SK-N-SH treated with all-trans-retinoic acid at 6 μM for 48 hours (cell line): ENCODE measurements at regions not wholly inside any gene's neighbourhood (a gene's known extent, or its start where the extent isn't known, plus 50 kb on each side); places are given as distances from the start of the nearest gene placed in this dataset.
A peak's percentile ranks its signal among the peaks of the same experiment; 100 is the strongest.

ENCODE experiments used
- ATAC-seq: fragments of 200-7000 bp; cut with Tn5 transposase; 3 replicates; pipeline ENCODE4 v1.9.1; 2020; ENCODE audit warnings: mild to moderate bottlenecking, moderate library complexity
- ARNTL ChIP-seq: fragments of 450-650 bp; formaldehyde crosslinking; IDR thresholded peaks from 2 replicates; pipeline ENCODE4 v1.5.0; 2020; ENCODE audit warnings: low read depth, mild to moderate bottlenecking, moderate library complexity, borderline replicate concordance
- CSDC2 ChIP-seq: fragments of 250-450 bp; sonication (Bioruptor Pico); IDR thresholded peaks from 2 replicates; pipeline ENCODE4 v1.5.0; 2020; ENCODE audit warnings: mild to moderate bottlenecking, moderate library complexity
- CSRNP3 ChIP-seq: fragments of 250-450 bp; sonication (Bioruptor Pico); IDR thresholded peaks from 2 replicates; pipeline ENCODE4 v1.5.1; 2021; ENCODE audit warnings: mild to moderate bottlenecking, moderate library complexity
- ESRRG ChIP-seq: fragments of 250-450 bp; sonication (Bioruptor Pico); IDR thresholded peaks from 2 replicates; pipeline ENCODE4 v1.6.1; 2021; ENCODE audit warnings: mild to moderate bottlenecking
- GLIS3 ChIP-seq: fragments of 250-450 bp; sonication (Bioruptor Pico); IDR thresholded peaks from 2 replicates; pipeline ENCODE4 v1.5.0; 2020; ENCODE audit warnings: mild to moderate bottlenecking, moderate library complexity
- OSR1 ChIP-seq: fragments of 250-450 bp; sonication (Bioruptor Pico); IDR thresholded peaks from 2 replicates; pipeline ENCODE4 v1.8.0; 2022; ENCODE audit warnings: moderate library complexity, mild to moderate bottlenecking, inconsistent platforms
- PATZ1 ChIP-seq: fragments of 250-450 bp; sonication (Bioruptor Pico); IDR thresholded peaks from 2 replicates; pipeline ENCODE4 v1.8.0; 2020; ENCODE audit warnings: mild to moderate bottlenecking, moderate library complexity, borderline replicate concordance
- POU6F1 ChIP-seq: fragments of 250-450 bp; sonication (Bioruptor Pico); IDR thresholded peaks from 2 replicates; pipeline ENCODE4 v1.8.0; 2021; ENCODE audit warnings: low read depth, mild to moderate bottlenecking, moderate library complexity, borderline replicate concordance
- PPARA ChIP-seq: fragments of 250-450 bp; sonication (Bioruptor Pico); IDR thresholded peaks from 2 replicates; pipeline ENCODE4 v1.5.0; 2020; ENCODE audit warnings: mild to moderate bottlenecking, borderline replicate concordance
- RARB ChIP-seq: fragments of 250-450 bp; sonication (Bioruptor Pico); IDR thresholded peaks from 2 replicates; pipeline ENCODE4 v1.8.0; 2021; ENCODE audit warnings: mild to moderate bottlenecking, moderate library complexity
- SNAI2 ChIP-seq: fragments of 250-450 bp; sonication (Bioruptor Pico); IDR thresholded peaks from 2 replicates; pipeline ENCODE4 v1.5.0; 2020; ENCODE audit warnings: mild to moderate bottlenecking, moderate library complexity
- TCF4 ChIP-seq: fragments of 250-450 bp; sonication (Bioruptor Pico); IDR thresholded peaks from 2 replicates; pipeline ENCODE4 v1.8.0; 2021; ENCODE audit warnings: mild to moderate bottlenecking, moderate library complexity, borderline replicate concordance
- TOX ChIP-seq: fragments of 250-450 bp; sonication (Bioruptor Pico); IDR thresholded peaks from 2 replicates; pipeline ENCODE4 v1.8.0; 2021; ENCODE audit warnings: mild to moderate bottlenecking, moderate library complexity, borderline replicate concordance
- TSHZ2 ChIP-seq: fragments of 250-450 bp; sonication (Bioruptor Pico); IDR thresholded peaks from 2 replicates; pipeline ENCODE4 v1.5.0; 2020; ENCODE audit warnings: mild to moderate bottlenecking, moderate library complexity
- ZC3H10 ChIP-seq: fragments of 250-450 bp; sonication (Bioruptor Pico); IDR thresholded peaks from 2 replicates; pipeline ENCODE4 v1.5.1; 2021; ENCODE audit warnings: mild to moderate bottlenecking, moderate library complexity
- ZFP3 ChIP-seq: fragments of 250-450 bp; sonication (Bioruptor Pico); IDR thresholded peaks from 2 replicates; pipeline ENCODE4 v1.5.0; 2020; ENCODE audit warnings: mild to moderate bottlenecking, moderate library complexity
- ZFP30 ChIP-seq: fragments of 450-650 bp; formaldehyde crosslinking; IDR thresholded peaks from 2 replicates; pipeline ENCODE4 v1.5.0; 2022; ENCODE audit warnings: mild to moderate bottlenecking, moderate library complexity
- ZNF565 ChIP-seq: fragments of 450-650 bp; formaldehyde crosslinking; conservative IDR thresholded peaks from 2 replicates; pipeline ENCODE4 v1.5.0; 2020; ENCODE audit warnings: low read depth, mild to moderate bottlenecking, moderate library complexity
- ZNF8 ChIP-seq: fragments of 450-650 bp; formaldehyde crosslinking; IDR thresholded peaks from 2 replicates; pipeline ENCODE4 v1.5.0; 2020; ENCODE audit warnings: mild to moderate bottlenecking, moderate library complexity

- no peak for TF ChIP-seq RARB
- TF ChIP-seq ZNF8, result no peak
- no peak for TF ChIP-seq ZNF565 (CRISPR knock-in tag)
Observed at GRCh38 chr6:20302168-20302567, 89.9 kb upstream of the MBOAT1 start (continued).

- ATAC-seq, result peak; percentile 40; the same call in 1 of the 3 replicates
- no peak for TF ChIP-seq TOX (CRISPR knock-in tag)
- no peak for TF ChIP-seq PATZ1 (CRISPR knock-in tag)
- no peak for TF ChIP-seq ARNTL (CRISPR knock-in tag)
- no peak for TF ChIP-seq CSDC2 (CRISPR knock-in tag)
- TF ChIP-seq TSHZ2 (CRISPR knock-in tag), result no peak
- TF ChIP-seq OSR1 (CRISPR knock-in tag), result no peak
- no peak for TF ChIP-seq SNAI2 (CRISPR knock-in tag)
Observed at GRCh38 chr6:20302702-20303251, 90.5 kb upstream of the MBOAT1 start.

GRCh38 chr6:20306491-20306890 lies 94.2 kb upstream of the MBOAT1 start:
- no peak for ATAC-seq
- TF ChIP-seq ZNF565 (CRISPR knock-in tag) (no peak), TCF4 (CRISPR knock-in tag) (no peak), RARB (no peak), ZFP30 (CRISPR knock-in tag) (no peak), PPARA (no peak), PATZ1 (CRISPR knock-in tag) (no peak), ZC3H10 (CRISPR knock-in tag) (no peak), GLIS3 (CRISPR knock-in tag) (no peak), ARNTL (CRISPR knock-in tag) (no peak), POU6F1 (no peak), ZFP3 (CRISPR knock-in tag) (no peak), SNAI2 (CRISPR knock-in tag) (no peak), CSRNP3 (CRISPR knock-in tag) (no peak), CSDC2 (CRISPR knock-in tag) (no peak)

GRCh38 chr6:20309186-20309585 lies 92.5 kb upstream of the E2F3 start:
- peak; percentile 20; the same call in 1 of the 3 replicates for ATAC-seq
- TF ChIP-seq OSR1 (CRISPR knock-in tag), result no peak
- no peak for TF ChIP-seq CSRNP3 (CRISPR knock-in tag)
- TF ChIP-seq ESRRG, result no peak
- TF ChIP-seq CSDC2 (CRISPR knock-in tag), result no peak
- no peak for TF ChIP-seq PATZ1 (CRISPR knock-in tag)
- no peak for TF ChIP-seq POU6F1
- TF ChIP-seq, all 23 proteins: peak for 0
